GM12865 (cell line): ENCODE measurements at regions not wholly inside any gene's neighbourhood (a gene's known extent, or its start where the extent isn't known, plus 50 kb on each side); places are given as distances from the start of the nearest gene placed in this dataset.

ENCODE experiments used
- DNase-seq: peaks from one replicate; pipeline ENCODE4 v3.0.0; 2010; ENCODE audit warnings: low read depth
- H3K4me3 ChIP-seq: 2 replicates; pipeline ENCODE4 v1.5.1; 2011; ENCODE audit warnings: mild to moderate bottlenecking, low read depth, low read length, control low read depth
- CTCF ChIP-seq: IDR thresholded peaks from 2 replicates; pipeline ENCODE4 v1.5.1; 2011; ENCODE audit warnings: low read length, control low read depth, low read depth, inconsistent platforms; ENCODE audit not compliant: insufficient read depth; ENCODE audit errors: missing control alignments

- TF ChIP-seq CTCF: no peak
- H3K4me3 ChIP-seq: no peak overlapping the region
- DNase-seq: no peak
Observed at GRCh38 chr14:78083837-78084236, 86.3 kb upstream of the NRXN3 start.

- no peak for TF ChIP-seq CTCF
- no peak overlapping the region for H3K4me3 ChIP-seq
- no peak for DNase-seq
Observed at GRCh38 chr14:78086342-78086741, 83.8 kb upstream of the NRXN3 start.

DNA sequence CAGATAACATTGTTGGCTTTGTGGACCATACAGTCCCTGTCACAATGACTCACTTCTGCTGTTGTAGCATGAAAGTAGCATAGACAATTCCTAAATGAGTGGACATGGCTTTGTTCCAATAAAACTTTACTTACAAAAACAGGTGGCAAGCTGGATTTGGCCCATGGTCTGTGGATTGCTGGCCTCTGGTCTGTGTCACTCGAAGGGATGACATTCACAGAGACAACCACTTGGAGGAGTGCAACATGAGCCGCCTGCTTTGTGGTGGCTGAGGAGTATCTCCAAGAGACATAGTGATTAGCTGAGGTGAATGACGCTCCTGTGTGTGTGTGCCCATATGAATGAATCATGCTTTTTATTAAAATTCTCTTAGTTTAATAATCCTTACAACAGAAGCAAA, 81.3 kb upstream of the NRXN3 start:
- no peak overlapping the region for H3K4me3 ChIP-seq
- no peak for DNase-seq
- no peak for TF ChIP-seq CTCF

DNA sequence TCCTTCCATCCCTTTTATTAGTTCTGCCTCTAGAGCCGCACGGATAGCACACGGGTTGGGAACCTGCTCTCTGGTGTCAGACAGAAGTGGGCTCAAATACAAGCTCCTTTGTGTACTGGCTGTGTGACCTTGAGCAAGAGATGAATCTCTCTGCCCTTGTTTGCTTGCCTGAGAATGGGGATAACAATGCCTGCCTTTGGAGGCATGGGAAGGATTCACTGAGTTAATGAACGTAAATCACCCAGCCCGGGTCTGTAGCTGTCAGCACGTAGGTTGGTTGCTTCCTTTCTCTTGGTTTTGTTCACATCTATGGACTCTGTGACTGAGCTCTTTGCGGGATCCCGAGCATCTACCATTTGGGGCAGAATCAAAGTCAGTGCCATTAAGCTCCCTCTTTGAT, 79.3 kb upstream of the NRXN3 start:
- DNase-seq: no peak
- no peak for TF ChIP-seq CTCF
- H3K4me3 ChIP-seq: no peak overlapping the region

DNA sequence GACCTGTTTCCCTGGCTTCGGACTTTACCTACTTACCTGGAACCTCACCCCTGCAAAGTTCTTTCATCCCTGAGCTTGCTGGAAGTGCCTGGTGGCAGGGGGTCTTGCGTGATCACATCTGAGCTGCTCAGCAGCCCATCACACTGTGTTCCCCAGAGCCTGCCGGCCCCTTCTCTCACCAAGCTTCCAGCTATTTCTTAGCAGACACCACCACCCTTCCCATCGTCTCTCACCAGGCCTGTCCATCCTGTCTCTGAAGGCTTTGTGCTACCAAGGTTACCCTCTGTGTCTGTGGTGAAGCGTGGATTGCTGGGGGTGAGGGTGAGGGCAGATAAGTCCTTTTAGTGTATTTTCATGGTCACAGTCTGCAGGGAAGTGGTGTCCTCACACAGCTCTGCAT, 78.8 kb upstream of the NRXN3 start:
- DNase-seq: no peak
- TF ChIP-seq CTCF: no peak
- no peak overlapping the region for H3K4me3 ChIP-seq

DNA sequence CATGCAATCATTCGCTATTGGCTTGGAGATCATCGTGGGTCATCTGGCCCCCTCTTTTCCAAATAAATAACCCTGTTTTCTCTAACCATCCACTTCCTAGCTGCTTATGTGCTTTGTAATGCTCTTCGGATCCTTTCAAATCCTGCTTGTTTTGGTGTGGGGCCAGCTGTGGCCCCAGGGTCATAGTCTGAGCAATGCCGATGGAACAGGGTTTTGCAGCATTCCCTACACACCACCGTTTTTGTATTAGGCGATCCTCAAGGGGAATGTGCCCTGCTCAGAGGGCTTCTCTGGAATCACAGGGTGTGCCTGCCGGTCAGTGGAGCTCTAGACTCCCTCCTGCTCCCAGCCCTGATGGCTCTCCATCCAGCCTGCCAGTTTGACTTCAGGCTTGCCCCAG, 78.1 kb upstream of the NRXN3 start:
- DNase-seq: no peak
- no peak for TF ChIP-seq CTCF
- H3K4me3 ChIP-seq: no peak overlapping the region

DNA sequence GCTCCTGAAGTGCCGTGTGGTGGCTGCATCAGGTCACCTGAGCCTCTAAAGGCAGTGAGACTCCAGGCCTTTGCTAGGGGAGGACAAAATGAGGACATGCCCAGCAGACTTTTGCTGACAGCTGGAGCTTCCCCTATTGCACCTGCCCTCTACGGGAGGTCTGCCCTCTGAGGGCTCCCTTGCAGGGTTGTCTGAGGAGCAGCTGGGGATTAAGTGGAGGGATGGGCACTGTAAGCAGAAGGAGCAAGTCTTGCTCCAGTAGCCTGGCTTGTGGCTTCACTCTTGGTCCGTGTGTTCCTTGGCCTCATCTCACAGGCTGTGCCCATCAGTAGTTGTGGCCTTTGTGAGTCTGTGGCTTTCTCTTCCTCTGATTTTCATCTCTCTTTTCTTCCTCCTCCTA, 66.9 kb upstream of the NRXN3 start:
- H3K4me3 ChIP-seq: no peak overlapping the region
- TF ChIP-seq CTCF: no peak
- no peak for DNase-seq
